ENCODE measurements at regions not wholly inside any gene's neighbourhood (a gene's known extent, or its start where the extent isn't known, plus 50 kb on each side); places are given as distances from the start of the nearest gene placed in this dataset.

DNA sequence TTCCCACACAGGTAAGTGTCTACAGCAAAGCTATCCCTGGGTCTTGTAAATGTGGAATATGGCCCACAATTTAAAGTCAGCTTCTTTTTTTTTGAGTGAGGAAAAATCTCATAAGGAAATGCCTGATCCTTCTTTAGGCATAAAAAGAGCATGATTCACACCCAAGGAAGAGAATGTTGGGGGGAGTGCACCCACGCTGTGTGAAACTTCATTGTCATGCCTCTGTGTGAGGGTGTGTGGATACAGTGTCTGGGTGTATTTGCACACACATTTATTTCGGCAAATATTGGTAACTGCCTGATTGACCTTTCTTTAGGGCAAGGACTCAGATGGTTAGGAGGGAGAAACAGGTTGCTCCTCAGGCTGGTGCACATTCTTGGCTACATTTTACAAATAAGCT is 196.8 kb upstream of the STXBP6 start:
- Histone ChIP-seq H3F3A (ENCODE audit: control insufficient read depth, insufficient read depth) (no peaks in the 10 kb centered on the region), H3K27me3 (ENCODE audit: control insufficient read depth, low read length) (no peaks in the 10 kb centered on the region), H3K4me1 (ENCODE audit: control insufficient read depth, low read length) (no peaks in the 10 kb centered on the region), H3K4me3 (ENCODE audit: low read length) (no peak overlapping the region), H3K36me3 (ENCODE audit: control insufficient read depth, low read length) (no peaks in the 10 kb centered on the region), H3K27ac (ENCODE audit: low read depth, low read length) (no peak overlapping the region), H4K20me1 (ENCODE audit: control insufficient read depth, insufficient read depth, low read depth, low read length) (no peaks in the 10 kb centered on the region), H3K9me2 (replicated peaks; ENCODE audit: control insufficient read depth, low read length) (no peaks in the 10 kb centered on the region), H3K79me2 (ENCODE audit: control insufficient read depth, low read length) (no peaks in the 10 kb centered on the region), H3K9me3 (ENCODE audit: control insufficient read depth, insufficient read depth, low read length) (no peaks in the 10 kb centered on the region), H3K4me2 (ENCODE audit: low read length) (no peak overlapping the region)
- no peak for TF ChIP-seq EZH2phosphoT487 (IDR thresholded peaks at IDR 0.05; ENCODE audit: borderline replicate concordance, low read length)
- TF ChIP-seq, protein P1, sequence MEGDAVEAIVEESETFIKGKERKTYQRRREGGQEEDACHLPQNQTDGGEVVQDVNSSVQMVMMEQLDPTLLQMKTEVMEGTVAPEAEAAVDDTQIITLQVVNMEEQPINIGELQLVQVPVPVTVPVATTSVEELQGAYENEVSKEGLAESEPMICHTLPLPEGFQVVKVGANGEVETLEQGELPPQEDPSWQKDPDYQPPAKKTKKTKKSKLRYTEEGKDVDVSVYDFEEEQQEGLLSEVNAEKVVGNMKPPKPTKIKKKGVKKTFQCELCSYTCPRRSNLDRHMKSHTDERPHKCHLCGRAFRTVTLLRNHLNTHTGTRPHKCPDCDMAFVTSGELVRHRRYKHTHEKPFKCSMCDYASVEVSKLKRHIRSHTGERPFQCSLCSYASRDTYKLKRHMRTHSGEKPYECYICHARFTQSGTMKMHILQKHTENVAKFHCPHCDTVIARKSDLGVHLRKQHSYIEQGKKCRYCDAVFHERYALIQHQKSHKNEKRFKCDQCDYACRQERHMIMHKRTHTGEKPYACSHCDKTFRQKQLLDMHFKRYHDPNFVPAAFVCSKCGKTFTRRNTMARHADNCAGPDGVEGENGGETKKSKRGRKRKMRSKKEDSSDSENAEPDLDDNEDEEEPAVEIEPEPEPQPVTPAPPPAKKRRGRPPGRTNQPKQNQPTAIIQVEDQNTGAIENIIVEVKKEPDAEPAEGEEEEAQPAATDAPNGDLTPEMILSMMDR (IDR thresholded peaks at IDR 0.05; ENCODE audit: low read depth, low read length, poor library complexity, severe bottlenecking) = no peak

DNA sequence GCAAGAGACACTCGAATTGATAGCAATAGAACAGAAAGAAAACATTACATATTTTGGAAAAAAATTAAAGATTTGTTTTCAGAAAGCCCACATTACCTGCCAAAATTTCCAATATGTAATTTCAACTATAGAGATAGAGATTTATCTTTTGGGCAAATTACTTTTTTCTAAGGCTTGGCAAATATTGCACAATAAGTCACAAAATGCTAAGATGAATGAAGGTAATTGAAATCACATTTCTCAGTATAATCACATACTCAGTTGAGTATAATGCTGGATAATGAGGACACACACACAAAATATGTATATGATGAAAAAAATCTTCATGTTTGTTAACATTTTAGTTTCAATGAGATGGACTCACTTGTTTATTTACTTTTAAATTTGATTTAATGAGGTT is 189.2 kb upstream of the STXBP6 start:
- Histone ChIP-seq H3K9me2 (replicated peaks; ENCODE audit: control insufficient read depth, low read length) (no peaks in the 10 kb centered on the region), H3K79me2 (ENCODE audit: control insufficient read depth, low read length) (no peaks in the 10 kb centered on the region), H3K9me3 (ENCODE audit: control insufficient read depth, insufficient read depth, low read length) (no peaks in the 10 kb centered on the region), H3F3A (ENCODE audit: control insufficient read depth, insufficient read depth) (no peaks in the 10 kb centered on the region), H3K4me3 (ENCODE audit: low read length) (no peak overlapping the region), H3K27me3 (ENCODE audit: control insufficient read depth, low read length) (no peaks in the 10 kb centered on the region), H3K27ac (ENCODE audit: low read depth, low read length) (no peak overlapping the region), H4K20me1 (ENCODE audit: control insufficient read depth, insufficient read depth, low read depth, low read length) (no peaks in the 10 kb centered on the region), H3K36me3 (ENCODE audit: control insufficient read depth, low read length) (no peaks in the 10 kb centered on the region), H3K4me2 (ENCODE audit: low read length) (no peak overlapping the region), H3K4me1 (ENCODE audit: control insufficient read depth, low read length) (no peaks in the 10 kb centered on the region)
- TF ChIP-seq, protein P1 (IDR thresholded peaks at IDR 0.05; ENCODE audit: low read depth, low read length, poor library complexity, severe bottlenecking) = no peak
- no peak for TF ChIP-seq EZH2phosphoT487 (IDR thresholded peaks at IDR 0.05; ENCODE audit: borderline replicate concordance, low read length)

GRCh38 chr14:25237845-25238244 is 187.9 kb upstream of the STXBP6 start:
- H3K27ac ChIP-seq (ENCODE audit: low read depth, low read length) = no peak overlapping the region
- no peaks in the 10 kb centered on the region for H3F3A ChIP-seq (ENCODE audit: control insufficient read depth, insufficient read depth)
- no peaks in the 10 kb centered on the region for H4K20me1 ChIP-seq (ENCODE audit: control insufficient read depth, insufficient read depth, low read depth, low read length)
- no peak overlapping the region for H3K4me3 ChIP-seq (ENCODE audit: low read length)
- TF ChIP-seq EZH2phosphoT487 (IDR thresholded peaks at IDR 0.05; ENCODE audit: borderline replicate concordance, low read length) = no peak
- TF ChIP-seq, protein P1 (IDR thresholded peaks at IDR 0.05; ENCODE audit: low read depth, low read length, poor library complexity, severe bottlenecking) = peak; percentile 28
- no peaks in the 10 kb centered on the region for H3K27me3 ChIP-seq (ENCODE audit: control insufficient read depth, low read length)
- no peaks in the 10 kb centered on the region for H3K79me2 ChIP-seq (ENCODE audit: control insufficient read depth, low read length)
- no peaks in the 10 kb centered on the region for H3K36me3 ChIP-seq (ENCODE audit: control insufficient read depth, low read length)
- H3K9me3 ChIP-seq (ENCODE audit: control insufficient read depth, insufficient read depth, low read length) = no peaks in the 10 kb centered on the region
- H3K4me1 ChIP-seq (ENCODE audit: control insufficient read depth, low read length) = no peaks in the 10 kb centered on the region
- H3K9me2 ChIP-seq (replicated peaks; ENCODE audit: control insufficient read depth, low read length) = no peaks in the 10 kb centered on the region
- H3K4me2 ChIP-seq (ENCODE audit: low read length) = no peak overlapping the region

GRCh38 chr14:25233613-25234012 is 183.7 kb upstream of the STXBP6 start:
- Histone ChIP-seq H3K4me2 (ENCODE audit: low read length) (no peak overlapping the region), H3K4me3 (ENCODE audit: low read length) (no peak overlapping the region), H3F3A (ENCODE audit: control insufficient read depth, insufficient read depth) (no peaks in the 10 kb centered on the region)

More at GRCh38 chr14:25233613-25234012, 183.7 kb upstream of the STXBP6 start:
- Histone ChIP-seq H3K9me3 (ENCODE audit: control insufficient read depth, insufficient read depth, low read length) (no peaks in the 10 kb centered on the region), H3K9me2 (replicated peaks; ENCODE audit: control insufficient read depth, low read length) (no peaks in the 10 kb centered on the region), H3K4me1 (ENCODE audit: control insufficient read depth, low read length) (no peaks in the 10 kb centered on the region), H3K27ac (ENCODE audit: low read depth, low read length) (no peak overlapping the region), H3K27me3 (ENCODE audit: control insufficient read depth, low read length) (no peaks in the 10 kb centered on the region), H3K79me2 (ENCODE audit: control insufficient read depth, low read length) (no peaks in the 10 kb centered on the region), H3K36me3 (ENCODE audit: control insufficient read depth, low read length) (no peaks in the 10 kb centered on the region), H4K20me1 (ENCODE audit: control insufficient read depth, insufficient read depth, low read depth, low read length) (no peaks in the 10 kb centered on the region)
- TF ChIP-seq EZH2phosphoT487 (IDR thresholded peaks at IDR 0.05; ENCODE audit: borderline replicate concordance, low read length) = no peak
- TF ChIP-seq, protein P1 (IDR thresholded peaks at IDR 0.05; ENCODE audit: low read depth, low read length, poor library complexity, severe bottlenecking) = no peak
